ENCODE measurements at regions not wholly inside any gene's neighbourhood (a gene's known extent, or its start where the extent isn't known, plus 50 kb on each side); places are given as distances from the start of the nearest gene placed in this dataset.

DNA sequence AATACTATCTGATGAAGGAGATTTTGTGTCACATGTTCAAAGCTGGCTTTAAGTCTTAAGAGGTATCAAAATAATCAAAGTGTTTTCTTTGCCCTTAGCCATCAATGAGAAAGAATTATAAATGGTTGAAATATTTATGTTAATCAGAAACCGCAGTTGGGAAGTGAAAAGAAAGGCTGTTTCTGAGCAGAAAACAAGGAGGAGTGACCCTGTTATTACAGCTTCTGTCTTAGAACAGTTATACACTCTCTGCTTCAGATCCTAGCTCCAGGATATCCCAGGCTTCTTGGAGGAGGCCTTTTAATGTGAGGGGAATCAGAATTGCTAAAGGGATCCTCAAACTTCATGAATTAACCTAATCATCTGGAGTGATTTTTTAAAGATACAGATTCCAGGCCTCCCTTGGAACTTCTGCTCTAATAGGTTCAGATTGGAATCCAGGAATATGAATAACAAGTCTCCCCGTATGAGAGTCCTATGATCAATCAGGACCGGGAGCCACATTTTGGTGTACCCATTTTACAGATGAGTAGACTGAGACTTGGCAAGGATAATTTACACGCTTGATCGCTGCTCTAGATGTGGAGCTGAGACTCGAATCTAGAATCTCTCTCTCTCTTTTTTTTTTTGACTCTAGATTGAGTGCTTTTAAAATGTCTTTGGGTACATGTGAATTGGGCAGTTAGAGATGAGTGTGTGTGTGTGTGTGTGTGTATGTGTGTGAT is 50.8 kb upstream of the JAG1 start:
- no peak for ATAC-seq
- TF ChIP-seq TOX (CRISPR knock-in tag; IDR thresholded peaks at IDR 0.05; ENCODE audit: borderline replicate concordance) (no peak), TCF4 (CRISPR knock-in tag; IDR thresholded peaks at IDR 0.05; ENCODE audit: borderline replicate concordance) (no peak), ARNTL (CRISPR knock-in tag; IDR thresholded peaks at IDR 0.05; ENCODE audit: borderline replicate concordance, low read depth) (no peak), ISL1 (CRISPR knock-in tag; IDR thresholded peaks at IDR 0.05) (no peak), ZNF8 (CRISPR knock-in tag; IDR thresholded peaks at IDR 0.05) (no peak), ZNF565 (CRISPR knock-in tag; conservative IDR thresholded peaks at IDR 0.05; ENCODE audit: low read depth) (no peak), OSR1 (CRISPR knock-in tag; IDR thresholded peaks at IDR 0.05) (no peak), ZNF70 (CRISPR knock-in tag; IDR thresholded peaks at IDR 0.05) (no peak), CSRNP3 (CRISPR knock-in tag; IDR thresholded peaks at IDR 0.05) (no peak), POU6F1 (CRISPR knock-in tag; IDR thresholded peaks at IDR 0.05; ENCODE audit: borderline replicate concordance, low read depth) (no peak), ESRRG (CRISPR knock-in tag; IDR thresholded peaks at IDR 0.05) (no peak), TSHZ2 (CRISPR knock-in tag; IDR thresholded peaks at IDR 0.05) (no peak), PPARA (CRISPR knock-in tag; IDR thresholded peaks at IDR 0.05; ENCODE audit: borderline replicate concordance) (no peak)
- TF ChIP-seq, protein P1, sequence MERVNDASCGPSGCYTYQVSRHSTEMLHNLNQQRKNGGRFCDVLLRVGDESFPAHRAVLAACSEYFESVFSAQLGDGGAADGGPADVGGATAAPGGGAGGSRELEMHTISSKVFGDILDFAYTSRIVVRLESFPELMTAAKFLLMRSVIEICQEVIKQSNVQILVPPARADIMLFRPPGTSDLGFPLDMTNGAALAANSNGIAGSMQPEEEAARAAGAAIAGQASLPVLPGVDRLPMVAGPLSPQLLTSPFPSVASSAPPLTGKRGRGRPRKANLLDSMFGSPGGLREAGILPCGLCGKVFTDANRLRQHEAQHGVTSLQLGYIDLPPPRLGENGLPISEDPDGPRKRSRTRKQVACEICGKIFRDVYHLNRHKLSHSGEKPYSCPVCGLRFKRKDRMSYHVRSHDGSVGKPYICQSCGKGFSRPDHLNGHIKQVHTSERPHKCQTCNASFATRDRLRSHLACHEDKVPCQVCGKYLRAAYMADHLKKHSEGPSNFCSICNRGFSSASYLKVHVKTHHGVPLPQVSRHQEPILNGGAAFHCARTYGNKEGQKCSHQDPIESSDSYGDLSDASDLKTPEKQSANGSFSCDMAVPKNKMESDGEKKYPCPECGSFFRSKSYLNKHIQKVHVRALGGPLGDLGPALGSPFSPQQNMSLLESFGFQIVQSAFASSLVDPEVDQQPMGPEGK (CRISPR knock-in tag; IDR thresholded peaks at IDR 0.05; ENCODE audit: borderline replicate concordance): no peak
- TF ChIP-seq, protein P2, sequence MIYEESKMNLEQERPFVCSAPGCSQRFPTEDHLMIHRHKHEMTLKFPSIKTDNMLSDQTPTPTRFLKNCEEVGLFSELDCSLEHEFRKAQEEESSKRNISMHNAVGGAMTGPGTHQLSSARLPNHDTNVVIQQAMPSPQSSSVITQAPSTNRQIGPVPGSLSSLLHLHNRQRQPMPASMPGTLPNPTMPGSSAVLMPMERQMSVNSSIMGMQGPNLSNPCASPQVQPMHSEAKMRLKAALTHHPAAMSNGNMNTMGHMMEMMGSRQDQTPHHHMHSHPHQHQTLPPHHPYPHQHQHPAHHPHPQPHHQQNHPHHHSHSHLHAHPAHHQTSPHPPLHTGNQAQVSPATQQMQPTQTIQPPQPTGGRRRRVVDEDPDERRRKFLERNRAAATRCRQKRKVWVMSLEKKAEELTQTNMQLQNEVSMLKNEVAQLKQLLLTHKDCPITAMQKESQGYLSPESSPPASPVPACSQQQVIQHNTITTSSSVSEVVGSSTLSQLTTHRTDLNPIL (CRISPR knock-in tag; IDR thresholded peaks at IDR 0.05; ENCODE audit: low read depth): no peak

- TF ChIP-seq ESRRG (CRISPR knock-in tag; IDR thresholded peaks at IDR 0.05) (no peak), CSRNP3 (CRISPR knock-in tag; IDR thresholded peaks at IDR 0.05) (no peak), ARNTL (CRISPR knock-in tag; IDR thresholded peaks at IDR 0.05; ENCODE audit: borderline replicate concordance, low read depth) (no peak)
- TF ChIP-seq, protein P2 (CRISPR knock-in tag; IDR thresholded peaks at IDR 0.05; ENCODE audit: low read depth): no peak
- TF ChIP-seq, protein P1 (CRISPR knock-in tag; IDR thresholded peaks at IDR 0.05; ENCODE audit: borderline replicate concordance): no peak
- no peak; the same call in 2 of the 3 replicates for ATAC-seq
These were observed 55.3 kb upstream of the JAG1 start for GRCh38 chr20:10728873-10729670.
